ENCODE measurements at regions not wholly inside any gene's neighbourhood (a gene's known extent, or its start where the extent isn't known, plus 50 kb on each side); places are given as distances from the start of the nearest gene placed in this dataset.

GRCh38 chr10:94199565-94199964 is 163.2 kb downstream of the NOC3L start:
- no peak overlapping the region for H3K9ac ChIP-seq (ENCODE audit: insufficient read depth in 1 of 2, low read length in 2 of 2)
- ATAC-seq (ENCODE audit: insufficient read depth, low FRiP score): no peak
- WGBS, 2 donors: 58 to 64% methylated on average over 5 of the region's 5 CpGs
- H3K27ac ChIP-seq (ENCODE audit: low read depth in 1 of 2, low read length in 1 of 2): no peak overlapping the region
- no peak for TF ChIP-seq CTCF (IDR thresholded peaks at IDR 0.05; ENCODE audit: control extremely low read depth, extremely low read depth)
- H3K4me1 ChIP-seq (ENCODE audit: control insufficient read depth in 5 of 5, insufficient read depth in 5 of 5, low read length in 5 of 5): peaks cover 0 to 10% (median 7%) of the 10 kb centered on the region in 5 donors
- H3K9me3 ChIP-seq (ENCODE audit: control insufficient read depth in 4 of 4, insufficient read depth in 3 of 4, low read length in 3 of 4): no peaks in the 10 kb centered on the region
- no peak overlapping the region for H3K4me3 ChIP-seq
- no peaks in the 10 kb centered on the region for H3K27me3 ChIP-seq (ENCODE audit: control insufficient read depth in 3 of 3, insufficient read depth in 3 of 3, low read length in 2 of 3)
- DNase-seq: no peak
- no peaks in the 10 kb centered on the region for H3K36me3 ChIP-seq (ENCODE audit: control insufficient read depth in 4 of 4, insufficient read depth in 4 of 4, low read length in 4 of 4)

GRCh38 chr10:94200146-94200837 is 162.4 kb downstream of the NOC3L start:
- Histone ChIP-seq H3K36me3 (ENCODE audit: control insufficient read depth in 4 of 4, insufficient read depth in 4 of 4, low read length in 4 of 4) (no peaks in the 10 kb centered on the region), H3K9ac (ENCODE audit: insufficient read depth in 1 of 2, low read length in 2 of 2) (no peak overlapping the region), H3K27ac (ENCODE audit: low read depth in 1 of 2, low read length in 1 of 2) (no peak overlapping the region), H3K4me3 (no peak overlapping the region), H3K9me3 (ENCODE audit: control insufficient read depth in 4 of 4, insufficient read depth in 3 of 4, low read length in 3 of 4) (no peaks in the 10 kb centered on the region), H3K4me1 (ENCODE audit: control insufficient read depth in 5 of 5, insufficient read depth in 5 of 5, low read length in 5 of 5) (peaks cover 0 to 16% (median 7%) of the 10 kb centered on the region in 5 donors), H3K27me3 (ENCODE audit: control insufficient read depth in 3 of 3, insufficient read depth in 3 of 3, low read length in 2 of 3) (no peaks in the 10 kb centered on the region)
- ATAC-seq (ENCODE audit: insufficient read depth, low FRiP score): no peak
- WGBS, 2 donors: 76 to 94% methylated on average over 2 of the region's 2 CpGs
- no peak for DNase-seq
- TF ChIP-seq CTCF (IDR thresholded peaks at IDR 0.05; ENCODE audit: control extremely low read depth, extremely low read depth): no peak

GRCh38 chr10:94205396-94205831 is 157.3 kb downstream of the NOC3L start:
- Histone ChIP-seq H3K27ac (ENCODE audit: low read depth in 1 of 2, low read length in 1 of 2) (no peak overlapping the region), H3K4me3 (no peak overlapping the region), H3K27me3 (ENCODE audit: control insufficient read depth in 3 of 3, insufficient read depth in 3 of 3, low read length in 2 of 3) (no peaks in the 10 kb centered on the region), H3K36me3 (ENCODE audit: control insufficient read depth in 4 of 4, insufficient read depth in 4 of 4, low read length in 4 of 4) (no peaks in the 10 kb centered on the region), H3K9ac (ENCODE audit: insufficient read depth in 1 of 2, low read length in 2 of 2) (no peak overlapping the region), H3K4me1 (ENCODE audit: control insufficient read depth in 5 of 5, insufficient read depth in 5 of 5, low read length in 5 of 5) (peaks cover 5 to 53% (median 7%) of the 10 kb centered on the region in 5 donors), H3K9me3 (ENCODE audit: control insufficient read depth in 4 of 4, insufficient read depth in 3 of 4, low read length in 3 of 4) (no peaks in the 10 kb centered on the region)
- TF ChIP-seq CTCF (IDR thresholded peaks at IDR 0.05; ENCODE audit: control extremely low read depth, extremely low read depth): no peak
- ATAC-seq (ENCODE audit: insufficient read depth, low FRiP score): no peak
- 46 to 63% methylated on average over 3 of the region's 3 CpGs for WGBS, 2 donors
- peak; percentile 74 to 84 (median 84) for DNase-seq

- TF ChIP-seq CTCF (IDR thresholded peaks at IDR 0.05; ENCODE audit: control extremely low read depth, extremely low read depth): no peak
- Histone ChIP-seq H3K36me3 (ENCODE audit: control insufficient read depth in 4 of 4, insufficient read depth in 4 of 4, low read length in 4 of 4) (no peaks in the 10 kb centered on the region), H3K9ac (ENCODE audit: insufficient read depth in 1 of 2, low read length in 2 of 2) (no peak overlapping the region), H3K27me3 (ENCODE audit: control insufficient read depth in 3 of 3, insufficient read depth in 3 of 3, low read length in 2 of 3) (no peaks in the 10 kb centered on the region), H3K4me1 (ENCODE audit: control insufficient read depth in 5 of 5, insufficient read depth in 5 of 5, low read length in 5 of 5) (peaks cover 5 to 61% (median 7%) of the 10 kb centered on the region in 5 donors), H3K4me3 (no peak overlapping the region), H3K9me3 (ENCODE audit: control insufficient read depth in 4 of 4, insufficient read depth in 3 of 4, low read length in 3 of 4) (no peaks in the 10 kb centered on the region), H3K27ac (ENCODE audit: low read depth in 1 of 2, low read length in 1 of 2) (no peak overlapping the region)
- DNase-seq: no peak
- WGBS, 2 donors: 62 to 64% methylated on average over 2 of the region's 2 CpGs
- no peak for ATAC-seq (ENCODE audit: insufficient read depth, low FRiP score)
Measured at GRCh38 chr10:94206176-94206575, 156.6 kb downstream of the NOC3L start.
